CD14-positive monocyte (primary cell): ENCODE measurements at regions not wholly inside any gene's neighbourhood (a gene's known extent, or its start where the extent isn't known, plus 50 kb on each side); places are given as distances from the start of the nearest gene placed in this dataset.

Experiments
- DNase-seq, 3 donors: peaks; one replicate each; pipeline ENCODE4 v3.0.0-alpha.2; 2011 to 2022
- H2AFZ ChIP-seq: 2 replicates; pipeline ENCODE4 v1.6.0; 2012; ENCODE audit warnings: mild to moderate bottlenecking, low read depth, low read length, inconsistent platforms; ENCODE audit not compliant: insufficient read depth, poor library complexity, severe bottlenecking
- H3K27ac ChIP-seq, 2 donors: 1 replicate in 1 of 2; 2 replicates in 1 of 2; pipeline ENCODE4 v1.5.1; 2012 to 2013; ENCODE audit warnings: low read length in 2 of 2, control low read depth in 1 of 2, inconsistent platforms in 1 of 2, low read depth in 1 of 2, mild to moderate bottlenecking in 1 of 2
- H3K27me3 ChIP-seq, 2 donors: one replicate each; pipeline versions ENCODE4 v1.6.0 to v1.6.1; 2011 to 2013; ENCODE audit warnings: low read length in 2 of 2; ENCODE audit not compliant: control insufficient read depth in 2 of 2, insufficient read depth in 2 of 2
- H3K36me3 ChIP-seq, 2 donors: replicated peaks in 1 of 2; 1 replicate in 1 of 2; 2 replicates in 1 of 2; pipeline versions ENCODE4 v1.5.1 to v1.6.1; 2012 to 2013; ENCODE audit warnings: low read length in 2 of 2, control low read depth in 1 of 2, inconsistent platforms in 1 of 2, mild to moderate bottlenecking in 1 of 2; ENCODE audit not compliant: insufficient read depth in 2 of 2, control insufficient read depth in 1 of 2
- H3K4me1 ChIP-seq, 2 donors: 1 replicate in 1 of 2; 2 replicates in 1 of 2; pipeline versions ENCODE4 v1.5.1 to v1.6.1; 2012 to 2013; ENCODE audit warnings: low read length in 2 of 2, control low read depth in 1 of 2, inconsistent platforms in 1 of 2, mild to moderate bottlenecking in 1 of 2, moderate library complexity in 1 of 2; ENCODE audit not compliant: insufficient read depth in 2 of 2, control insufficient read depth in 1 of 2
- H3K4me2 ChIP-seq: replicated peaks from 2 replicates; pipeline ENCODE3; 2012; ENCODE audit warnings: low read length, moderate library complexity, mild to moderate bottlenecking; ENCODE audit not compliant: poor library complexity, severe bottlenecking; ENCODE audit errors: extremely low read depth
- H3K4me3 ChIP-seq, 3 experiments: fragments of 200-600 bp in 1 of 3; sonication (generic) in 1 of 3; replicated peaks in 1 of 3; 1 replicate in 2 of 3; 2 replicates in 1 of 3; pipeline ENCODE4 v1.5.1; 2011 to 2013; ENCODE audit warnings: low read length in 3 of 3, mild to moderate bottlenecking in 3 of 3, control low read depth in 2 of 3, low read depth in 2 of 3, inconsistent platforms in 1 of 3, moderate library complexity in 1 of 3
- H3K79me2 ChIP-seq: 2 replicates; pipeline ENCODE4 v1.6.0; 2012; ENCODE audit warnings: mild to moderate bottlenecking, control low read depth, inconsistent platforms, low read length, moderate library complexity; ENCODE audit not compliant: insufficient read depth
- H3K9ac ChIP-seq: 2 replicates; pipeline ENCODE4 v1.6.0; 2017; ENCODE audit warnings: low read length, mild to moderate bottlenecking; ENCODE audit not compliant: insufficient read depth, poor library complexity, severe bottlenecking
- H3K9me3 ChIP-seq, 2 donors: replicated peaks in 1 of 2; 1 replicate in 1 of 2; 2 replicates in 1 of 2; pipeline versions ENCODE4 v1.5.1 to v1.6.1; 2012 to 2013; ENCODE audit warnings: low read length in 2 of 2, control low read depth in 1 of 2; ENCODE audit not compliant: control insufficient read depth in 1 of 2, insufficient read depth in 1 of 2
- H4K20me1 ChIP-seq: 2 replicates; pipeline ENCODE4 v1.6.0; 2012; ENCODE audit warnings: mild to moderate bottlenecking, low read length, control low read depth, moderate library complexity; ENCODE audit not compliant: insufficient read depth
- H3K27ac Mint-ChIP-seq, 7 donors: one replicate each; pipeline ENCODE4 v1.8.0; 2020; ENCODE audit warnings: mild to moderate bottlenecking in 7 of 7, mixed read lengths in 7 of 7, moderate library complexity in 6 of 7, inconsistent platforms in 2 of 7
- H3K27me3 Mint-ChIP-seq, 3 donors: one replicate each; pipeline ENCODE4 v1.8.0; 2021 to 2022; ENCODE audit warnings: low read depth in 3 of 3, mild to moderate bottlenecking in 3 of 3, mixed read lengths in 3 of 3, moderate library complexity in 3 of 3, inconsistent platforms in 1 of 3
- H3K36me3 Mint-ChIP-seq, 2 donors: one replicate each; pipeline ENCODE4 v1.8.0; 2020; ENCODE audit warnings: mixed read lengths in 2 of 2, inconsistent platforms in 1 of 2, mild to moderate bottlenecking in 1 of 2
- H3K4me1 Mint-ChIP-seq: one replicate; pipeline ENCODE4 v1.8.0; 2020; ENCODE audit warnings: mild to moderate bottlenecking, mixed read lengths
- H3K4me3 Mint-ChIP-seq, 2 donors: one replicate each; pipeline ENCODE4 v1.8.0; 2020; ENCODE audit warnings: mild to moderate bottlenecking in 2 of 2, mixed read lengths in 2 of 2, moderate library complexity in 1 of 2
- H3K9me3 Mint-ChIP-seq, 7 donors: one replicate each; pipeline ENCODE4 v1.8.0; 2020 to 2022; ENCODE audit warnings: mixed read lengths in 7 of 7, mild to moderate bottlenecking in 6 of 7, moderate library complexity in 6 of 7, inconsistent platforms in 2 of 7
- WGBS: methylation state at CpG from one replicate; pipeline ENCODE4 v1.1.5; 2013; ENCODE audit warnings: missing lambda C conversion rate; ENCODE audit not compliant: insufficient coverage; 5-methylcytosine and 5-hydroxymethylcytosine counted together
- intact Hi-C, 2 donors: fragments of 100-400 bp; cut with micrococcal nuclease; formaldehyde crosslinking; loops; one replicate each; pipeline versions ENCODE4 v1.15.0 to v1.15.1; 2023
- TF ChIP-seq, protein P1 (sequence below): fragments of 200-600 bp; IDR thresholded peaks from one replicate; pipeline ENCODE4 v1.8.0; 2022; ENCODE audit warnings: antibody characterized with exemption, mild to moderate bottlenecking

DNA sequence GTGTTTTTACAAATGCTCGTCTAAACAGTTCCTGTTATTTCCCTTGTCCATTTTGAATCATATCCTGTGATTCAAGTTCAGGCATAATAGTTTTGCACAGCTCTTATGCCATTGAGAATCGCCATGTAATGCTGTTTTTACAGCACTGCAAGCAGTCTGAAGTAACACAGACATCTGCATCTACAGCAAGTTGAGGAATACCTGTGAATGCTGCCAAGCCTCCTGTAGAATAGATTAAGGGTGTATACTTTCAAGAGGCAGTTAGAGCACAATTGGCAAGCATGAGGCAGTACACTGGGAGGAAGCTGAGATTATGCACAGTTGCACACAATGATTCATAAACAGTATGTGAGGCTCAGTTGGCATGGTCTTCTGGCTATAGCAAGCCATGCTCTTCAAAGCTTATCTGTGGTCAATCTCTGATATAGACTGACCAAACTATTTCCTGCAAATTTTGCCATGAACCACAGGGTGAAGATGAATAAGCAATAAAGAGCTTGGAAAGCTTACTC, 121.9 kb upstream of the AKR1E2 start:
- Histone ChIP-seq H3K4me2 (peak overlapping the region; percentile 18), H3K27me3 (no peaks in the 10 kb centered on the region), H3K36me3 (no peaks in the 10 kb centered on the region), H3K4me1 (peaks cover 0 to 9% of the 10 kb centered on the region in 2 donors), H2AFZ (no peak overlapping the region), H3K27ac (peak overlapping the region in 1 of 2 donors; percentile 15), H3K4me3 (no peak overlapping the region), H4K20me1 (no peaks in the 10 kb centered on the region), H3K79me2 (no peaks in the 10 kb centered on the region), H3K9ac (no peak overlapping the region), H3K9me3 (no peaks in the 10 kb centered on the region)
- H3K27ac Mint-ChIP-seq = peak overlapping the region in 1 of 7 donors; percentile 35
- H3K4me1 Mint-ChIP-seq = peaks cover 14% of the 10 kb centered on the region
- TF ChIP-seq, protein P1, sequence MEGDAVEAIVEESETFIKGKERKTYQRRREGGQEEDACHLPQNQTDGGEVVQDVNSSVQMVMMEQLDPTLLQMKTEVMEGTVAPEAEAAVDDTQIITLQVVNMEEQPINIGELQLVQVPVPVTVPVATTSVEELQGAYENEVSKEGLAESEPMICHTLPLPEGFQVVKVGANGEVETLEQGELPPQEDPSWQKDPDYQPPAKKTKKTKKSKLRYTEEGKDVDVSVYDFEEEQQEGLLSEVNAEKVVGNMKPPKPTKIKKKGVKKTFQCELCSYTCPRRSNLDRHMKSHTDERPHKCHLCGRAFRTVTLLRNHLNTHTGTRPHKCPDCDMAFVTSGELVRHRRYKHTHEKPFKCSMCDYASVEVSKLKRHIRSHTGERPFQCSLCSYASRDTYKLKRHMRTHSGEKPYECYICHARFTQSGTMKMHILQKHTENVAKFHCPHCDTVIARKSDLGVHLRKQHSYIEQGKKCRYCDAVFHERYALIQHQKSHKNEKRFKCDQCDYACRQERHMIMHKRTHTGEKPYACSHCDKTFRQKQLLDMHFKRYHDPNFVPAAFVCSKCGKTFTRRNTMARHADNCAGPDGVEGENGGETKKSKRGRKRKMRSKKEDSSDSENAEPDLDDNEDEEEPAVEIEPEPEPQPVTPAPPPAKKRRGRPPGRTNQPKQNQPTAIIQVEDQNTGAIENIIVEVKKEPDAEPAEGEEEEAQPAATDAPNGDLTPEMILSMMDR = no peak
- H3K36me3 Mint-ChIP-seq = no peaks in the 10 kb centered on the region
- H3K9me3 Mint-ChIP-seq = peaks cover 0 to 3% (median 0%) of the 10 kb centered on the region in 7 donors
- DNase-seq = peak; percentile 9 to 37 (median 12)
- peak overlapping the region in 1 of 2 donors; percentile 57 for H3K4me3 Mint-ChIP-seq
- peaks cover 0 to 9% (median 0%) of the 10 kb centered on the region in 3 donors for H3K27me3 Mint-ChIP-seq
- intact Hi-C loops = no loop called here
- WGBS = 36% methylated on average over 2 of the region's 2 CpGs

DNA sequence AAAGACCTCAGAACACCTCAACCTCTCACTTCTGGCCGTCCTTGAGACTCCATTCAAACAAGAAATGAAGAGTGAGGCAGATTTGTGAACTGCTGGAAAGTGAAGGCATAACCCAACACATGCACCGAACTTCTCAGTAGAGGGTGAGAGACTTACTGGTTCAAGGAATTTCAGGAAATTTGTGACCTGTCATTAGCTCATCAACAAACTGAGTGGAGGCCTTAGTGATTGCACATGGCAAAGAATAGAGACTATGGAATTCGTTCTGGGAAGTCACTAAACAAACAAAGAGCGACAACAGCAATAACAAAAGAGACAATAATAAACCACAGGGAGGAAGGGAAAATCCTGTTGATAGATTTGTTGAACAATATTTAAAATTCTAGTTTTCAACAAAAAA, 125.0 kb upstream of the AKR1E2 start:
- no peaks in the 10 kb centered on the region for H3K36me3 ChIP-seq
- no CpG with 5 or more reads among the region's 4 CpGs for WGBS
- Mint-ChIP-seq H3K4me3 (no peak overlapping the region), H3K27me3 (peaks cover 0 to 4% (median 0%) of the 10 kb centered on the region in 3 donors), H3K9me3 (peaks cover 0 to 3% (median 0%) of the 10 kb centered on the region in 7 donors), H3K36me3 (no peaks in the 10 kb centered on the region), H3K27ac (no peak overlapping the region), H3K4me1 (peaks cover 14% of the 10 kb centered on the region)
- DNase-seq = no peak
- H3K4me1 ChIP-seq = peaks cover 0 to 9% of the 10 kb centered on the region in 2 donors
- no peaks in the 10 kb centered on the region for H3K9me3 ChIP-seq
- H3K4me3 ChIP-seq = no peak overlapping the region
- no peak overlapping the region for H3K27ac ChIP-seq
- no peak overlapping the region for H3K9ac ChIP-seq
- intact Hi-C loops = no loop called here
- TF ChIP-seq, protein P1 = no peak
- no peaks in the 10 kb centered on the region for H4K20me1 ChIP-seq
- H3K4me2 ChIP-seq = no peak overlapping the region
- H3K79me2 ChIP-seq = no peaks in the 10 kb centered on the region
- no peak overlapping the region for H2AFZ ChIP-seq
- H3K27me3 ChIP-seq = no peaks in the 10 kb centered on the region
